ENCODE measurements at regions not wholly inside any gene's neighbourhood (a gene's known extent, or its start where the extent isn't known, plus 50 kb on each side); places are given as distances from the start of the nearest gene placed in this dataset.

GRCh38 chr3:161822291-161822690, 325.7 kb downstream of the OTOL1 start:
- TF ChIP-seq MAX (IDR thresholded peaks at IDR 0.05) = no peak
- no peak for TF ChIP-seq CTCF (IDR thresholded peaks at IDR 0.05)
- no peak for TF ChIP-seq FOSL2 (IDR thresholded peaks at IDR 0.05)
- TF ChIP-seq FOSL2 (CRISPR knock-in tag; IDR thresholded peaks at IDR 0.05) = no peak

Measured in A549 (cell line).